Smooth muscle cell (in vitro differentiated cells): ENCODE measurements at regions not wholly inside any gene's neighbourhood (a gene's known extent, or its start where the extent isn't known, plus 50 kb on each side); places are given as distances from the start of the nearest gene placed in this dataset.

Experiments
- DNase-seq: peaks from one replicate; lab custom pipeline; 2025; ENCODE audit not compliant: unreplicated experiment; lab: John Stamatoyannopoulos, UW
- H2AFZ ChIP-seq: fragments of 200-600 bp; sonication (generic); 2 replicates; pipeline ENCODE4 v1.6.0; 2016; ENCODE audit warnings: antibody characterized with exemption, low read depth, mild to moderate bottlenecking
- H3F3A ChIP-seq: fragments of 200-600 bp; sonication (generic); 2 replicates; pipeline ENCODE4 v1.6.0; 2017; ENCODE audit warnings: antibody characterized with exemption, low read depth
- H3K27ac ChIP-seq: fragments of 200-600 bp; sonication (generic); 2 replicates; pipeline ENCODE4 v1.5.1; 2016; ENCODE audit warnings: low read depth, mild to moderate bottlenecking
- H3K27me3 ChIP-seq: fragments of 200-600 bp; sonication (generic); 2 replicates; pipeline ENCODE4 v1.6.1; 2016; ENCODE audit warnings: low read depth, mild to moderate bottlenecking
- H3K36me3 ChIP-seq: fragments of 200-600 bp; sonication (generic); 2 replicates; pipeline ENCODE4 v1.5.1; 2016; ENCODE audit warnings: low read depth
- H3K4me1 ChIP-seq: fragments of 200-600 bp; sonication (generic); 2 replicates; pipeline ENCODE4 v1.5.1; 2016; ENCODE audit warnings: low read depth
- H3K4me2 ChIP-seq: fragments of 200-600 bp; sonication (generic); 2 replicates; pipeline ENCODE4 v1.6.0; 2016; ENCODE audit warnings: mild to moderate bottlenecking
- H3K4me3 ChIP-seq: fragments of 200-600 bp; sonication (generic); 2 replicates; pipeline ENCODE4 v1.5.1; 2016; ENCODE audit warnings: mild to moderate bottlenecking
- H3K79me2 ChIP-seq: fragments of 200-600 bp; sonication (generic); 2 replicates; pipeline ENCODE4 v1.6.0; 2016; ENCODE audit warnings: low read depth, mild to moderate bottlenecking
- H3K9ac ChIP-seq: fragments of 200-600 bp; sonication (generic); 2 replicates; pipeline ENCODE4 v1.6.0; 2016; ENCODE audit warnings: low read depth
- H3K9me3 ChIP-seq: fragments of 200-600 bp; sonication (generic); replicated peaks from 2 replicates; pipeline ENCODE4 v1.5.1; 2016; ENCODE audit warnings: low read depth
- H4K20me1 ChIP-seq: fragments of 200-600 bp; sonication (generic); 2 replicates; pipeline ENCODE4 v1.6.0; 2016; ENCODE audit warnings: low read depth
- CTCF ChIP-seq: fragments of 200-600 bp; sonication (generic); IDR thresholded peaks from 2 replicates; pipeline ENCODE4 v1.5.1; 2017; ENCODE audit warnings: borderline replicate concordance, mild to moderate bottlenecking, antibody characterized with exemption; ENCODE audit not compliant: insufficient read depth, poor library complexity, severe bottlenecking
- WGBS: methylation state at CpG from one replicate; pipeline ENCODE4 v1.1.7; 2016; ENCODE audit warnings: low lambda C conversion rate; 5-methylcytosine and 5-hydroxymethylcytosine counted together

GRCh38 chr3:159453036-159453435 is 535.6 kb upstream of the IL12A start:
- no peaks in the 10 kb centered on the region for H3K27me3 ChIP-seq
- no peaks in the 10 kb centered on the region for H3K36me3 ChIP-seq
- H3K4me1 ChIP-seq: peaks cover under 1% of the 10 kb centered on the region
- no peak overlapping the region for H2AFZ ChIP-seq
- no peaks in the 10 kb centered on the region for H3F3A ChIP-seq
- TF ChIP-seq CTCF: no peak
- no peaks in the 10 kb centered on the region for H3K9me3 ChIP-seq
- no peaks in the 10 kb centered on the region for H4K20me1 ChIP-seq
- 90% methylated on average over 5 of the region's 5 CpGs for WGBS
- no peak for DNase-seq
- H3K9ac ChIP-seq: no peak overlapping the region
- no peak overlapping the region for H3K4me3 ChIP-seq
- H3K79me2 ChIP-seq: no peaks in the 10 kb centered on the region
- H3K27ac ChIP-seq: no peak overlapping the region
- no peak overlapping the region for H3K4me2 ChIP-seq

GRCh38 chr3:159453945-159454344 is 534.7 kb upstream of the IL12A start:
- H3K9ac ChIP-seq: no peak overlapping the region
- H2AFZ ChIP-seq: no peak overlapping the region
- no peak overlapping the region for H3K4me2 ChIP-seq
- H3K27ac ChIP-seq: no peak overlapping the region
- H3K79me2 ChIP-seq: no peaks in the 10 kb centered on the region
- WGBS: 65% methylated on average over 2 of the region's 2 CpGs
- H3K36me3 ChIP-seq: no peaks in the 10 kb centered on the region
- no peaks in the 10 kb centered on the region for H3F3A ChIP-seq
- no peaks in the 10 kb centered on the region for H4K20me1 ChIP-seq
- H3K4me1 ChIP-seq: peaks cover 7% of the 10 kb centered on the region
- DNase-seq: no peak
- no peak overlapping the region for H3K4me3 ChIP-seq
- no peaks in the 10 kb centered on the region for H3K27me3 ChIP-seq
- TF ChIP-seq CTCF: no peak
- no peaks in the 10 kb centered on the region for H3K9me3 ChIP-seq

- Histone ChIP-seq H2AFZ (no peak overlapping the region), H3K4me2 (no peak overlapping the region), H3K27me3 (no peaks in the 10 kb centered on the region), H3K9me3 (no peaks in the 10 kb centered on the region), H3F3A (no peaks in the 10 kb centered on the region), H3K9ac (no peak overlapping the region), H3K4me3 (no peak overlapping the region), H3K27ac (no peak overlapping the region), H3K79me2 (no peaks in the 10 kb centered on the region), H4K20me1 (no peaks in the 10 kb centered on the region), H3K4me1 (peaks cover 7% of the 10 kb centered on the region), H3K36me3 (no peaks in the 10 kb centered on the region)
- DNase-seq: no peak
- no peak for TF ChIP-seq CTCF
- 79% methylated on average over 5 of the region's 5 CpGs for WGBS
Measured at GRCh38 chr3:159455741-159456181, 532.9 kb upstream of the IL12A start.

- no peaks in the 10 kb centered on the region for H3K27me3 ChIP-seq
- no peak overlapping the region for H3K9ac ChIP-seq
- peaks cover 7% of the 10 kb centered on the region for H3K4me1 ChIP-seq
- no peak for TF ChIP-seq CTCF
- no peaks in the 10 kb centered on the region for H3K9me3 ChIP-seq
- H3K4me3 ChIP-seq: no peak overlapping the region
- whole genome bisulfite sequencing: 66% methylated on average over 2 of the region's 2 CpGs
- no peaks in the 10 kb centered on the region for H3F3A ChIP-seq
- H2AFZ ChIP-seq: no peak overlapping the region
- H3K4me2 ChIP-seq: no peak overlapping the region
- H4K20me1 ChIP-seq: no peaks in the 10 kb centered on the region
- DNase-seq: no peak
- H3K36me3 ChIP-seq: no peaks in the 10 kb centered on the region
- no peaks in the 10 kb centered on the region for H3K79me2 ChIP-seq
- H3K27ac ChIP-seq: peak overlapping the region; percentile 16
Measured at GRCh38 chr3:159458010-159458409, 530.6 kb upstream of the IL12A start.
